ENCODE measurements at regions not wholly inside any gene's neighbourhood (a gene's known extent, or its start where the extent isn't known, plus 50 kb on each side); places are given as distances from the start of the nearest gene placed in this dataset.

GRCh38 chr1:201775380-201775779 is 53.6 kb upstream of the IPO9 start:
- no peaks in the 10 kb centered on the region for H3K27me3 ChIP-seq (ENCODE audit: insufficient read depth, low read length)
- BruUV-seq (replicated peaks) = no TSS peak
- no peaks in the 10 kb centered on the region; a peak in 1 of 4 replicates for H3K36me3 ChIP-seq (ENCODE audit: control insufficient read depth in 1 of 2, insufficient read depth in 2 of 2, low read length in 2 of 2)
- intact Hi-C loops (cut with micrococcal nuclease) = no loop called here
- no peaks in the 10 kb centered on the region; a peak in 1 of 4 replicates for H3K4me1 ChIP-seq (ENCODE audit: control insufficient read depth in 1 of 2, insufficient read depth in 2 of 2, low read length in 2 of 2)
- CTCF ChIA-PET = no interaction called here
- no peak for DNase-seq (ENCODE audit: low read depth, low spot score)
- no peaks in the 10 kb centered on the region for H3K79me2 ChIP-seq (ENCODE audit: insufficient read depth, low read length)
- H3K9me3 ChIP-seq (ENCODE audit: control insufficient read depth in 1 of 2, insufficient read depth in 1 of 2, low read depth in 1 of 2, low read length in 2 of 2) = peaks cover 3 to 16% of the 10 kb centered on the region in 2 experiments; a peak in 1 of 4 replicates
- RAD21 ChIA-PET (ENCODE audit: low non-redundant PET in 1 of 2, low total read pairs in 2 of 2, uncharacterized antibody in 2 of 2, unreplicated experiment in 2 of 2) = no interaction called here
- no peaks in the 10 kb centered on the region for H4K20me1 ChIP-seq (ENCODE audit: insufficient read depth)
- no peak overlapping the region for H3K9ac ChIP-seq (ENCODE audit: low read length)
- no peak overlapping the region for H3K27ac ChIP-seq (ENCODE audit: low read depth, low read length)
- H3K4me3 ChIP-seq (replicated peaks in 1 of 2; ENCODE audit: low read depth in 1 of 2, low read length in 2 of 2) = no peak overlapping the region
- no peak for TF ChIP-seq RAD21 (IDR thresholded peaks at IDR 0.05; ENCODE audit: low read depth)
- TF ChIP-seq REST (IDR thresholded peaks at IDR 0.05; ENCODE audit: low read depth) = no peak
- TF ChIP-seq EZH2 (IDR thresholded peaks at IDR 0.05) = no peak
- no peak for TF ChIP-seq YY1 (IDR thresholded peaks at IDR 0.05; ENCODE audit: extremely low read depth, insufficient replicate concordance, low read depth, low read length)
- TF ChIP-seq EGR1 (IDR thresholded peaks at IDR 0.05; ENCODE audit: low read depth) = no peak
- TF ChIP-seq FOSL1 (IDR thresholded peaks at IDR 0.05; ENCODE audit: low read depth) = no peak
- TF ChIP-seq ATF3 (IDR thresholded peaks at IDR 0.05) = no peak
- no peak for TF ChIP-seq ELF1 (IDR thresholded peaks at IDR 0.05; ENCODE audit: borderline replicate concordance, low read depth)
- no peak for TF ChIP-seq SIN3A (IDR thresholded peaks at IDR 0.05; ENCODE audit: low read depth)
- no peak for TF ChIP-seq MAX (IDR thresholded peaks at IDR 0.05)
- no peak for TF ChIP-seq POLR2AphosphoS5 (IDR thresholded peaks at IDR 0.05; ENCODE audit: low read depth, low read length)
- no peak for TF ChIP-seq SRF (IDR thresholded peaks at IDR 0.05; ENCODE audit: low read depth)
- no peak for TF ChIP-seq ZFX (IDR thresholded peaks at IDR 0.05)
- TF ChIP-seq POLR2A (IDR thresholded peaks at IDR 0.05; ENCODE audit: borderline replicate concordance, extremely low read depth, insufficient read depth, insufficient read length) = no peak
- no peak for TF ChIP-seq ZBTB33 (IDR thresholded peaks at IDR 0.05; ENCODE audit: extremely low read depth, insufficient replicate concordance, low read length)
- no peak overlapping the region for H3K4me2 ChIP-seq (ENCODE audit: low read length)
- H3K9me2 ChIP-seq (ENCODE audit: insufficient read depth) = no peaks in the 10 kb centered on the region
- H2AFZ ChIP-seq (ENCODE audit: low read depth, low read length, poor library complexity, severe bottlenecking) = no peak overlapping the region
- ATAC-seq = no peak
- POLR2A ChIA-PET = no interaction called here
